Inflammatory macrophage (primary cell): ENCODE measurements at regions not wholly inside any gene's neighbourhood (a gene's known extent, or its start where the extent isn't known, plus 50 kb on each side); places are given as distances from the start of the nearest gene placed in this dataset.

Source experiments
- DNase-seq, 2 donors: peaks; one replicate each; pipeline ENCODE4 v3.0.0-alpha.2; 2020 to 2022

- no peak for DNase-seq
Measured at GRCh38 chr2:151156431-151156830, 105.2 kb downstream of the RBM43 start.

GRCh38 chr2:151153601-151154000, 108.1 kb downstream of the RBM43 start:
- no peak for DNase-seq

- no peak for DNase-seq
Measured at GRCh38 chr2:151150331-151151320, 111.0 kb downstream of the RBM43 start.

GRCh38 chr2:151138507-151138906, 123.2 kb downstream of the RBM43 start:
- no peak for DNase-seq

GRCh38 chr2:151137526-151137925, 124.1 kb downstream of the RBM43 start:
- no peak for DNase-seq

GRCh38 chr2:151120011-151120410, 141.7 kb downstream of the RBM43 start:
- no peak for DNase-seq

GRCh38 chr2:151119374-151119773, 142.3 kb downstream of the RBM43 start:
- DNase-seq = no peak

GRCh38 chr2:151118269-151118668, 143.4 kb downstream of the RBM43 start:
- DNase-seq = no peak

DNA sequence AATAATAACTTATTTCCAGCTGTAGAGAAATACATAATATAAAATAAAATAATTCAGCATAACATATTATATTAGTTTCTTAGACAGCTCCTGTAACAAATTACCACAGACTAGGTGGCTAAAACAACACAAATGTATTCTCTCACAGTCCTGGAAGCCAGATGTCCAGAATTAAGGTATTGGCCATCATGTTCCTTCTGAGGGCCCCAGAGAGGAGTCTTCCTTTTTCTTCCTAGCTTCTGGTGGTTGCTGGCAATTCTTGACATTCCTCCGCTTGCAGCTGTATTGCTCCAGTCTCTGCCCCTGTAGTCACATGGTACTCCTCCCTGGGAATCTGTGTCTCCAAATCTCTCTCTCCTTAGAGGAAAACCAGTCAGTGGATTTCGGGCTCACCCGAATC, 146.8 kb downstream of the RBM43 start:
- no peak for DNase-seq

GRCh38 chr2:151113318-151113717, 148.3 kb downstream of the RBM43 start:
- DNase-seq = no peak

GRCh38 chr2:151111599-151112278, 149.9 kb downstream of the RBM43 start:
- DNase-seq = no peak

DNA sequence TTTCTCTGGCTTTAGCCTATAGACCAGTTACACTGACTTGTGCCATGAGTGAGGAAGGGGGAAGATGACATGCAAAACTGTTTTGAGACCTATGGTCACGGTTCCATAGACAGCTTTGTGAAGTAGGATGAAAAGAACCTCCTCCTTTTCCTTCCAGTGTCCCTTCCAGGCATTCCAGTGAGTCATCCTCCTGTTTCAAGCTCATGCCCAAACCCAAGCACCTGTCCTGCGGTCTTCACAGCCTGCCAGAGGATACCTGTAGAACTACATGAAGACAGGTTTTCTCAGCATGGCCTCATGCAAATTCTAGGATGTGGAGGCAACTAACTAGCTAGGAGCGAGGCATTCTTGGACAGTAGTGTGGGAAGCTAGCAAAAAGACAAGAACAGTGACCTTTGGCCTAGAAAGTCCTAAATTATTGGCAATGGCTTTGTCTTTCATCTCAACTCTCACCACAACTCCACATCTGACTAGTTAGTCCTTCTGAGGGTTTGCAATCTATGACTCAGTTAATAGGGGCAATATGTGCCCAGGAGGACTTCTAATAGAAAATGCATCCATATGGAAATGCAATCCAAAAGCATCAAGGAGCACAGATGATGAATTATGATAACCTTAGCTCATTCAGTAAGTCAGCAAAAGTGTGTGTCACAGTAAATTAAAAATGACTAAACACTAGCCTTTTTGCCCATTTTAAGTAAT, 154.7 kb downstream of the RBM43 start:
- no peak for DNase-seq

DNA sequence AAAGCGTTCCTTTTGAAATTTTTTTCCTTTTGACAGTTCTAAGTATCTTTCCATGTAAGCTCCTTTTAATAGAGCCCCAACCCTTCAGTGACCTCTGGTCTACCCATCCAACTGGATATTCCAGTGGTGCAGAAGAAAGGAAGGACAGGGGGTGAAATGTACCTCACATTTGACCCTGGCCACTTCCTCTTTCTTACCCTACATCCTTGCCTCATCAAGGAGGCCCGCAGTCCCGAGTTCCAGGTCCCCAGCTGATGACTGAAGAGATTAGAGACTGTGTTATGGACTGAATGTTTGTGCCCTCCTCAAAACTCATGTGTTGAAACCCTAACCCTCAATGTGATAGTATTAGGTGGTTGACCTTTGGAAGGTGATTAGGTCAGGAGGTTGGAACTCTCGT, 158.1 kb downstream of the RBM43 start:
- DNase-seq = no peak

DNA sequence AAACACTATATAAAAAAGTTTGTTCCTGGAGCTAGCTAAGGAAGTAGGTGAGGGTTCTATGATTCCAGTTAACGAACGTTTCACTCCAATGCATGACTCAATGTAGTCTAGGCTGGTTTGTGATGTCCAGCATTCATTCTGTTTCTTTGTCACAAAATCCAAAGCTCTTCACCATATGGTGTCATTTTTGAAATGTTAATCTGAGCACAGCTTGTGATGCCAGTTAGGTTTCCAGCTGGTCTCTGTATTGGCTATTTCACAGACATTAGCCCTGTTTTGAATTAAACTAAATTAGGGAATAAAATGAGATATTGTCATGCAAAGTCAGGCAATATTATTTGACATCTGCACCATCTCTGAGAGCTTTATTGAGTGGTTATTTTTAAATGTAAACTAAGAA, 159.4 kb downstream of the RBM43 start:
- DNase-seq = no peak

DNA sequence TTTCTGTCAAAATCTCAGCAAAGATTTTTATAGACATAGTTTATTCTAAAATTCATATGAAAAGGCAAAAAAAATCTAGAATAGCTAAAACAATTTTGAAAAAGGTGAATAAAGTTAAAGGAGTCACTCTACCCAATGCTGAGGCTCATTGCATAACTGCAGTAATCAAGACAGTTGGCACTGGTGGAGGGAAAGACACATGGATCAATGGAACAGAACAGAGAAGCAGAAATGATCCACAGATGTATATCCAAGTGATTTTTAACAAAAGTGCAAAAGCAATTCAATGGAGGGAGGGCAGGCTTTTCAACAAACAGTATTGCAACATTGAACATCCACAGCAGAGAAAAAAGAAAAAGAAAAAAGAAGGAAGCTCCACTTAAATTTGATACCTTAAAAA, 162.8 kb downstream of the RBM43 start:
- DNase-seq = no peak

GRCh38 chr2:151097895-151098294, 163.8 kb downstream of the RBM43 start:
- DNase-seq = no peak

DNA sequence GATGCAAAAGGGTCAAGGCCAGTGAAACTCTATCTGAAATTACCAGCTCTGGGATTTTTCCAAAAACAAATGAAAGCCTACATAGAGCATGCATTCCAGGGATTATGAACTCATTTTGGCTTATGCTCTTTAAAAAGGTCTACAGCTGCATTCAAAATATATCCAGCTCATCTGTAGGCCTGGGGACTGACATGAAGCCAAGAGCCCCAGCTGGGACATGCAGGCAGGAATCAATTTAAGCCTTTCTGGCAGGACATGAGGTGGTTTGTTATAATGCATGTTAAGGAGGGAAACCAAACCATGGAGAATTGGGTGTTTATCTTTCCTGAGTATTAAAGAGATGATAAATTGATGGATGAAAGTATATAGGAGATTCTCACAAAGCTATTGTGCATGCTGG, 164.5 kb downstream of the RBM43 start:
- no peak for DNase-seq

- DNase-seq = peak in 1 of 2 donors; percentile 37
Measured at GRCh38 chr2:151096235-151096634, 165.4 kb downstream of the RBM43 start.

DNA sequence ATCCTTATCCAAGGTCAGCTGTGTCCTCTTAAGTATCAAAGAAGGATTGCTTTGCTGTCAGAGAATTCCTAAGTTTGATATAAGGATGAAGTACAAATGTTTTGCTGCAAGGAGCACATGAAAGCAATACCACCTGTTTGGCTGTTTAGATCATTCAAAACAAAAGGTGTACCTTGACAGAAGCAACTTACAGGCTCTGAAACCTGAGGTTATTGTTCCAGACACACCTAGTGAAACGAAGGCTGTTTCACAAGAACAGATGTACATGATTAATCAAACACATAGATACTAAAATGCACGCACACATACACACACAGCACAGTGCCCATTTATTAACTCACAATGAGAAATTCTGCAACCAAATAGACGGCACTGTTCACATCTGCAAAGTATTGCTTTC, 166.2 kb downstream of the RBM43 start:
- DNase-seq = no peak

- no peak for DNase-seq
Measured at GRCh38 chr2:151091583-151091982, 170.1 kb downstream of the RBM43 start.

DNA sequence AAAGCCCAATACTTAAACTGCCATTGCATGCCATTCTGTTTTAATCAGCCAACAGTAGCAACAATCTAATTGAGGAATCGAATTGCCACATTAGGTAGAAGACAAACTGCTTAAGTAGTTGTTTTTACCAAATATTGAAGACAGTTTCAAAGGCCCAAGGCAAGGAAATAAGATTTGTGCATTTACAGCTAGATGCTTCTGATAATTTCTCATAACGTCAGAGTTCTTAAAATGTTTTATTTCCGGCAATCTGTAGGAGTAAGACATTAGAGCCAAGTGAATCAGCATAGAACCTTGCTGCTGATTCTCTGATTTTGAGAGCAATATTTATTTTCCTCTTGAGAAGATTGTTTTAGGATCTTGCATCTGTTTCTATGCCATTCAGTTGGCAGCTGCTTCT, 174.3 kb downstream of the RBM43 start:
- DNase-seq = no peak

DNA sequence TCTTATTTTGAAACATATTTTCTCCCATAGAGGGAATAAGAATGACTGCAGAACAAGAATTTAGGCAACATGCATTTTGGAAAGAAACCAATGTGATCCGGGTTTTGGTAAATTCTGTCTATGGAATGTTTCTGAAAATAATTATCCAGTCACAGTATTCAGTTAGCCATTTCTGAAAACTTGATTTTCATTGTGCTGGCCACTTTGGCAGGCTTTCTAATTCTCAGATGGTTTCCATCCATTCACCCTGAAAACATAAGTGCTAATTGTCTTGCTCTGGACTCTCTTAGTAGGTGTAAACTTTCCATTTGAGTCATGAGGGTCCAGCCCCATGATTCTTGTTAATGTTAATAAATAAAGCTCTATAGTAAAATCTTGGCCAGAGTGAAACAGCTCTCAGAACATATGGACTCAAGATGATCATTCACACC, 176.5 kb downstream of the RBM43 start:
- DNase-seq = no peak
